GM19025 (cell line): ENCODE measurements at regions not wholly inside any gene's neighbourhood (a gene's known extent, or its start where the extent isn't known, plus 50 kb on each side); places are given as distances from the start of the nearest gene placed in this dataset.

Experiments used
- ATAC-seq: cut with Tn5 transposase; IDR thresholded peaks from one replicate; pipeline ENCODE4 v1.9.1; 2021; ENCODE audit warnings: mild to moderate bottlenecking, low read depth, moderate library complexity; ENCODE audit not compliant: unreplicated experiment

DNA sequence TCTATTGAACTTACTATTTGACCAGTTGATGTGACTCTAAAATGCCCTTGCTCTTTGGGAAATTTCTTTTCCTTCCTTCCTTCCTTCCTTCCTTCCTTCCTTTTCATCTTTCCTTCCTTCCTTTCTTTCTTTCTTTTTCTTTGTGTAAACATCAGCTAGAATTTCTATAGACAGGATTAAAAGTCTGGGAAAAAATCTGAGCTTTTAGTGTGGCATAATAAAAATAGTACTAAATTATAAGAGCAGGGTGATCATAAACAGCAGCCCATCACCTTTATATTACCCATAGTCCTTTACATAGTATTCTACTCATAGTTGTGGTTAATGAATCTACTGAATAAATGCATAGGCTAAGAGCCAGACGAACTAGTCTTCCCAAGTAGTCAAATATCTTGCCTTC, 281.0 kb upstream of the DAB1 start:
- ATAC-seq, result no peak

DNA sequence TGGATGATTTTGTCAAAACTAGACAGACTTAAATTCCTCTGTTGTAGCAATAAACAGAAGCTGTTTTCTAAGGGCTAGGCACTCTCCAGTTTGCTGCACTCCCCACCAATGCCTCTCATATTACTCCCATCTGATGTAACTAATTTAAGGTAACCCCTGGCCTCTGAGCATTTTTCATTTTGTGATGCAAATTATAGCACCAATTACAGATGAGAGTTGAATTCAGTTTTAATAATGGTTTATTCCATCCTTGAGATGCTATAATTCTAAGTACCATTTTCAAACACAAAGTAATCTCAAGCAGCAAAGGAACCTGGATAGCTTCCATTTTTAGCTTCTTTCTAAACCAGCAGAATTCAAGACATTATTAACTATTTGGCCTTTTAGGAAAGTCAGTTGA, 280.4 kb upstream of the DAB1 start:
- ATAC-seq, result no peak

GRCh38 chr1:57696904-57697303, 273.0 kb upstream of the DAB1 start:
- ATAC-seq, result no peak

GRCh38 chr1:57696043-57696442, 272.2 kb upstream of the DAB1 start:
- ATAC-seq, result no peak

- ATAC-seq, result no peak
These were observed 262.4 kb upstream of the DAB1 start for GRCh38 chr1:57686306-57686705.

- no peak for ATAC-seq
These were observed 259.4 kb upstream of the DAB1 start for GRCh38 chr1:57683037-57683942.

DNA sequence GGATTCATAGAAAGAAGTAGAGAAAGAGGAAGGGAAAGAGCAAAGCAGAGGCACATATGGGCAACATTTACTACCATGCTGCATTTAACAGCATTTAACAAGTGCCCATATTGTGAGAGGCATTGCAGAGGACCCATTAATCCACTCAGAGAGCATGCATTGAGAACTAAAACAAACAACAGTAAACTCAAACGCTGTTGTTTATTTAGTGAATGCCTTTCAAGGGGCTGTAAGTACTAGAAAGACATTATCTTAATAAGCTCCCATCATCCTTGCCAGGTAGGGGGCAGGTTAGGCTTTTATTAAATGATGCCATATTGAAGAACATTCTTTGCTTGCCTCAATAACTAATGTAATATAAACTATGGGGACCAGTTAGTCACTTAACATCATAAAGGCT, 254.3 kb upstream of the DAB1 start:
- ATAC-seq, result no peak

DNA sequence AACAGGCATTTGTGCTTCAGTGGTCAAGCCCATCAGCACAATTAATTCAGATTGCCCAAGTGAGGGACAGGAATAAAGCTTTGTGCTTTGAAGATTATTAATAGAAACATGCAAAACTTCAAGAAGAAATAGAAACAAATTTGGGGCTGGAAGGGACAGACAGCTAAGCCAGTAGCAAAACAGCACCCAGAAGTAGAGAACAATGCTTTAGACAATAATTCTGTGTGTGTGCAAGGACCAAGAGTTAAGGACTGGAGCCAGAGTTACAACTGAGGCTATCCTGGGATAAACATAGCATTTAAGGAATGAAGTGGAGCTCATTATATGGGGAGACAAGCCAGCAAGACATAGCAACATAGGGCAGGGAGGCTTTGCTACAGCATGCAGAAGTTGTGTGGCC, 251.9 kb upstream of the DAB1 start:
- no peak for ATAC-seq

DNA sequence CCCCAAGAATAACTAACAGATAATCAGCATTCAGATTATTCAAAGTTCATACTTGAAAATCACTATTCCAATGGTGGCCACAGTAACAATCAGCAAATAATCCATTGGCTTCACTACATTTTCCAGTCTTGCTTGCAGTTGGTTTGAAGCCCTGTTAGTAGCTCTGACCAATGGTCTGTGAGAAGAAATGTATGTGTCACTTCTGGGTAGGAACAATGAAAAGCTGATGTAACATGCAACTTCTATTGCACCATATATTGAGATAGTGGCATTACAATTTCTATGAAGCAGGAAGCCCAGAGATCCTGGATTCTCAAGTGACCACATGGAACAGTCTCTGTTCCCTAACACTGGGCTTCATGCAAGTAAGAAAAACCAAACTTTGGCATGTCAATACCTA, 250.9 kb upstream of the DAB1 start:
- no peak for ATAC-seq

DNA sequence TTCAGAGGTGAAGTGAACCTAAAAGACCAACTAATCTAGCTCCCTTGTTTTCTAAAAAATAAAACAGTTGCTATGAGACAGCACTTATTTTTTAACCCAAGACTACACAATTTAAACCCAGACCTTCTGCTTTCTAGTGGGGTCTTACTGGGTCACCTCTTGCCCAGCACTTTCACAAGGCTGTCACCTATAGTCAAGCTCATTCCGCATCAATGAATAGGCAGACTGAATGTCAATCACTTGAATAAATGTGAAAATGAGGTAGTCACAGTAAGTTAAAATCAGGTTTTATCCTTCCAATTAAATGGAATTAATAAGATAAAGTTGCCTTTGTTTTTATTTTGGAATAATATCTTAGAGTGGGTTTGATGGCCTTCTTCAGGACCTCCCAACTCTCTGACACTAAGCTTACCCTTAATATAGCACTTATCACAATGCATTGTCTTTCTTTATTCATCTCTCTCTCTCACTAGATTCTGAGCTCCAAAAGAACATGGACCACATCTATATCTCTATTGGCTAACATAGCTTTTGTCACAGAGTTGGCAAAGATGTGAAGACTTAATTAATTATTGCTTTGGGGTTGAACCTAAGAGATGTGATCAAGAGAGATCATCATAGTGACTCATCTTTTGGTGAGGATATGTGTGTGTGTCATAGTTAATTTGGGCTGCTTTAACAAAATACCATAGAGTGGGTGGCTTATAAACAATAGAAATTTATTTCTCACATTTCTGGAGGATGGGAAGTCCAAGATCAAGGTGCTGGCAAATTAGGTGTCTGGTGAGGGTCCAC, 248.7 kb upstream of the DAB1 start:
- ATAC-seq, result no peak

- no peak for ATAC-seq
These were observed 247.9 kb upstream of the DAB1 start for GRCh38 chr1:57671750-57672149.

GRCh38 chr1:57659804-57660203, 235.9 kb upstream of the DAB1 start:
- ATAC-seq, result no peak

DNA sequence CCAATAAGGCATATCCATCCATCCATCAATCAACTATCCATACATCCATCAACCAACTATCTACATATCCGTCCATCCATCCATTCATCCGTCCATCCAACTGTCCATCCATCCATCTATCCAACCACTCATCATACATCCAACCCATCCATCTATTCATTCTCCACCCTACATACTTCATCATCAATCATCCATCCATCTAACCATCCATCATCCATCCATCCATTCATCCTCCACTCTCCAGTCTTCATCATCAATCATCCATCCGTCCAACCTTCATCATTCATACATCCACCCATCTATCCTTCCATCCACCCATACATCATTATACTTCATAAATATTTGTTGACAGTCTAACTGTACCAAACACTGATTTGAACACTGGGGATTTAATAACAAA, 231.3 kb upstream of the DAB1 start:
- ATAC-seq, result no peak

GRCh38 chr1:57644667-57645066, 220.8 kb upstream of the DAB1 start:
- ATAC-seq, result no peak

DNA sequence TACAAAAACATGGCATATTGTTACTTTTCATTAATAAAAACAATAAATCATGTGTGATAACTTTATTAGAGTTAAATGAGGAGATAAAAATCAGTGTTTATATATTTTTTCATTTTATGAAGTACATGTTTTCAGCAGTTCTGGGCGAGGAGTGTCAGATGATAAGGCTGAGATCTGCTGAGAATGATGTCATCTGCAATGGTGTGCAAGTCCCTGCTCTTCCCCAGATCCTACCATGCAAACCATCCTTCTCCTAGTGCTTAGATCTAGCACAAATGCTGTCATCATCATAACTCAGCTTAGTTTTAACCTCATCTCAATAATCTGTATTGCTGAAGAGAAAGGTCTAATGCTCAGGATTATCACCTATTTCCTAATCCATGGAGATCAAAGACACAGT, 214.4 kb upstream of the DAB1 start:
- ATAC-seq, result no peak

DNA sequence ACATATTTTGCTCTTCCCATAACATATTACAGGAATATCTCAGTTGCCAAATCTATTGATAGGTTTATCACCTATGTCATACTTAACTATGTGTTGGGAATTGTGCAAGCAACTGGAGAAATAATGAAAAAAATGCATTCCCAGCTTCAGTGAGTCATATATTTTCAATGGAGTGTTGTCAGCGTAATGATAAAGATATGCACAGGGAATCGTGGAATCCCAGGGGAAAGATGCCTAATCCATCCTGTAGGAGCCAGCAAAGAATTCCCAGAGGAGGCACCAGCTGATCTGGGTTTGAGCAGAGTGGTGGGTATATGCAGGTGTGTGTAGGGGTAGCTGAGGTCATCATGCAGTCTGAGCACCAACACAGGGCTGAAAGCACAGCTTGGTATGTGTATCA, 213.3 kb upstream of the DAB1 start:
- no peak for ATAC-seq

DNA sequence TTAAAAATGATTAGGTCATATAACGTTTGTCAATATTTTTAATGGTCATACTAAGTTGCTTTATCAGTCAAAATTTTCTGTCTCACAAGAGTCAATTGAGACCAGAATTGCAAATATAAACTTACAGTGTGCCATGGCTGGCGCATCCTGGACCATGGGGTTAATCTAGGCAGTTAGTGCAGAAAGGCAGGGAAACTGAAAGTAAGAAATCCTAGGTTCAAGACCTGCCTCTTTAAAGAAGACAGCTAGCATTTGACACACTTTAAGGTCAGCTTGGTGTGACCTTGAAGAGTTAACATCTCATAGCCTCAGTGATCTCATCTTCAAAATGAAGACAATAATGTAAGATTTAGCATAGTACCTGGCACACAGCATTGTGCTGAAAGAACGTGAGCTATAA, 210.0 kb upstream of the DAB1 start:
- ATAC-seq, result no peak

GRCh38 chr1:57633056-57633455, 209.2 kb upstream of the DAB1 start:
- no peak for ATAC-seq

DNA sequence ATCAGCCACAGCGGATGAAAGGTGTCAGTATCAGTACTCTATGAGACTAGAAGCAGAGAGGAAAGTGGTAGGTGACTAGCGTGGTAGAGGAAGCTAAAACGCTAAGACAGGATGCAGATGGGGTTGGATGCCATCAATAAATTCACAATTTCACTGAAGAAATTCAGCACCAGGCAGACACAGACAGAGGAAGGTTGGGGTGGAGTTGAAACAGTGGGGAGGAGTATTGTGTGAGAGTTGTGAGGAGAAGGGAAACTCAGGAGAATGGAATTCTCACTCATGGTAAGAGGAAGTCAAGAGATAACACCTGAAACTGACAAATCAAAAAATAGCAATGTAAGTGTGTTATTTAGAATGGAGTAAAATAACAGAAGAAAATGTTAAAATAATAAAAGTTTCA, 208.5 kb upstream of the DAB1 start:
- no peak for ATAC-seq

DNA sequence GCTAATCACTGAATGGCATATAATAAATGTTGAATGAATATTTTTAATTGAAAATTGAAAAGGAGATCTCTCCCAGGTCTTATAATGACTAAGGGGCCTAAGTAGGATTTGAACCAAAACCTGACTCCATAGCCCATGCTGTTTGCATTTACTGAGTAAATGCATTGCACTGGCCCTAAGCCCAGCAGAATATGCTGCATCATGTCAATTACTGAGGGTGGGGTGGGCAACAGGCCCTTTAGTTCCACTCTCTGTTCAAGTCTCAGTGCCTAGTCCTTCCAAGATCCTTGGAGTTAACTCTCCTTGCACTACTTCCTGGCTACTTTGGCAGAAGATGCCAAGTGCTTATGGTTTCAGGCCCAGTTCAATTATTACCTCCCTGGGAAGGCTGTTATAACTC, 203.8 kb upstream of the DAB1 start:
- ATAC-seq, result no peak

- no peak for ATAC-seq
These were observed 200.1 kb upstream of the DAB1 start for GRCh38 chr1:57623791-57624538.
